Kidney (tissue), 13 donors: ENCODE measurements at regions not wholly inside any gene's neighbourhood (a gene's known extent, or its start where the extent isn't known, plus 50 kb on each side); places are given as distances from the start of the nearest gene placed in this dataset.

Source experiments
- DNase-seq, 5 donors: peaks; one replicate each; pipeline ENCODE4 v3.0.0-alpha.2; 2013 to 2020
- FAIRE-seq: peaks from 2 replicates; lab custom pipeline; 2012; peaks lifted over from hg19 to GRCh38; lab: Jason Lieb, UNC
- H3K27ac ChIP-seq, 2 donors: one replicate each; pipeline ENCODE4 v1.7.0; 2013; ENCODE audit warnings: low read depth in 2 of 2, low read length in 2 of 2, inconsistent platforms in 1 of 2
- H3K27me3 ChIP-seq: one replicate; pipeline ENCODE4 v1.7.1; 2013; ENCODE audit warnings: low read length, inconsistent platforms; ENCODE audit not compliant: control insufficient read depth, insufficient read depth
- H3K36me3 ChIP-seq, 3 donors: one replicate each; pipeline versions ENCODE4 v1.7.0 to v1.7.1; 2013; ENCODE audit warnings: low read length in 3 of 3, control low read depth in 1 of 3, inconsistent platforms in 1 of 3; ENCODE audit not compliant: insufficient read depth in 3 of 3, control insufficient read depth in 2 of 3
- H3K4me1 ChIP-seq, 3 donors: one replicate each; pipeline versions ENCODE4 v1.7.0 to v1.7.1; 2013; ENCODE audit warnings: low read length in 3 of 3, inconsistent platforms in 1 of 3, low read depth in 1 of 3; ENCODE audit not compliant: control insufficient read depth in 2 of 3, insufficient read depth in 2 of 3
- H3K4me3 ChIP-seq, 3 donors: one replicate each; pipeline versions ENCODE4 v1.7.0 to v1.8.1; 2013; ENCODE audit warnings: low read length in 3 of 3, control low read depth in 1 of 3, inconsistent platforms in 1 of 3
- H3K9ac ChIP-seq, 3 donors: one replicate each; pipeline versions ENCODE4 v1.7.0 to v1.7.1; 2013; ENCODE audit warnings: low read length in 3 of 3, control low read depth in 1 of 3, inconsistent platforms in 1 of 3
- H3K9me3 ChIP-seq, 3 donors: one replicate each; pipeline versions ENCODE4 v1.7.0 to v1.7.1; 2013; ENCODE audit warnings: low read length in 3 of 3, control low read depth in 1 of 3, inconsistent platforms in 1 of 3; ENCODE audit not compliant: control insufficient read depth in 2 of 3, insufficient read depth in 1 of 3
- intact Hi-C: fragments of 100-400 bp; cut with DNase I; formaldehyde crosslinking; loops from one replicate; pipeline ENCODE4 v1.11.1; 2022
- TF ChIP-seq, protein P1 (sequence below): IDR thresholded peaks from 3 replicates; pipeline ENCODE4 v1.5.1; 2012; ENCODE audit warnings: mild to moderate bottlenecking, moderate library complexity, borderline replicate concordance; ENCODE audit not compliant: insufficient read depth; ENCODE audit errors: extremely low read depth
- donor health status: control.
- donor health status: control.
- donor health status: control.
- donor health status: control.
- donor health status: control.
- donor health status: DM: yes; HTN: yes; CAD: no.
- donor health status: Normal renal cell carcinoma (clear cell type).

DNA sequence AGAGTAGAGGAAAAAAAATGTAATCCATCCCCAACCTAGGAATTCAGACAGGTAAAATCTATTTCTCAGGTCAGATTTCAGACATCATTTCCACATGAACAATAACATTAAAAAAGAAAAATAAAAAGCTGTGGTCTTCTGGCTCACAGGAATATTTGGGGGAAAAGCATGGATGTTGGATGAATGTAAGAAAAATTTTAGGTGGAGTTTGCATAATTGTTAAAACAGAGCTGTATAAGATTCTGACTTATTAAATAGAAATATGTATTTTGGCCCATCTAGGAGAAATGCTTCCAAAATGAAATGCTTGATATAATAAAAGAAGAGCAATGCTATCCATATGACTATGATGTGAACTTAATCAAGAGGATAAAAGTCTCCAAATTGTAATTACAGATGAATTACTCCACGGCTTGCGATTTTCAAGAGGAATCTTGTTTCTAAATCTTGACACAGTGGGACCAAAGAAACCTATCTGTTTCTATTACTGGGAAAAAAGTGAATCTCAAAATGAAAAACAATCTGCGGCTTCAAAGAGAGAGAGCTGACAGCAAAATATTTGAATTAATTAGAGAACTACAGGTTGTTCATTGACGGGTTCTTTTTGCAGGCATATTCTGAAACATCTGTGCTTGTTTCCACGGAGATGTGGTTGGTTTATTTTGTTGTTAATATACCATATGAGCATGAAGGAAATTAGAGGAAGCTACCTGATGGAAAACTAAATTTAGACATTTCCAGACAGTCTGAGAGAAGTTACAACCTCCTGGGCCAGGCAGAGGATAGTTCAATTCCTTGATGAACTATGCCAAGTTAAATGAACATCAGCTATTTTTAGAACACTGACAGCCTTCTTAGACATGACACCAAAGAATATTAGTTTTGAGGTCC lies 468.7 kb downstream of the PID1 start:
- H3K27ac ChIP-seq: no peak overlapping the region
- no peak for DNase-seq
- intact Hi-C loops: no loop called here

DNA sequence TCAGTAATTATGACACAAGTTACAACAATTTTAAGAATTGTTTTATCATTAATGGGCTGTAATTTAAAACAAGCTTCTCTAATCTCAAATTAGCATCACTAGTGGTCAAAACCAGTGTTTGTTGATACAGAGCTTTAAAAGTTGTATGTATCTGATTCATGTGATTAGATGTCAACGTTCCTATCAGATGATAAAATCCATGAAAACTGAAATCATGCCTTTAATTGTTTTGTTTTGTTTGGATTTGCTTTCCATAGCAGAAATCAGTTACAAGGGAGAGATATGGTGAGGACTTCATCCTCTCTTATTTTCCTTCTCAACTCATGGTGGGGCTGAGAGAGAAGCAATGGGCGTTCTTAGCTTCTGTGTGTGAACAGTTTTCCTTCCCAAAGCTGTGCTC lies 469.6 kb downstream of the PID1 start:
- Histone ChIP-seq H3K27me3 (no peaks in the 10 kb centered on the region), H3K9ac (no peak overlapping the region), H3K4me3 (no peak overlapping the region), H3K36me3 (no peaks in the 10 kb centered on the region), H3K9me3 (no peaks in the 10 kb centered on the region), H3K4me1 (peaks cover 0 to 4% (median 2%) of the 10 kb centered on the region in 3 donors), H3K27ac (no peak overlapping the region)
- DNase-seq: peak in 1 of 5 donors; percentile 9
- no peak for FAIRE-seq
- intact Hi-C loops: no loop called here
- TF ChIP-seq, protein P1, sequence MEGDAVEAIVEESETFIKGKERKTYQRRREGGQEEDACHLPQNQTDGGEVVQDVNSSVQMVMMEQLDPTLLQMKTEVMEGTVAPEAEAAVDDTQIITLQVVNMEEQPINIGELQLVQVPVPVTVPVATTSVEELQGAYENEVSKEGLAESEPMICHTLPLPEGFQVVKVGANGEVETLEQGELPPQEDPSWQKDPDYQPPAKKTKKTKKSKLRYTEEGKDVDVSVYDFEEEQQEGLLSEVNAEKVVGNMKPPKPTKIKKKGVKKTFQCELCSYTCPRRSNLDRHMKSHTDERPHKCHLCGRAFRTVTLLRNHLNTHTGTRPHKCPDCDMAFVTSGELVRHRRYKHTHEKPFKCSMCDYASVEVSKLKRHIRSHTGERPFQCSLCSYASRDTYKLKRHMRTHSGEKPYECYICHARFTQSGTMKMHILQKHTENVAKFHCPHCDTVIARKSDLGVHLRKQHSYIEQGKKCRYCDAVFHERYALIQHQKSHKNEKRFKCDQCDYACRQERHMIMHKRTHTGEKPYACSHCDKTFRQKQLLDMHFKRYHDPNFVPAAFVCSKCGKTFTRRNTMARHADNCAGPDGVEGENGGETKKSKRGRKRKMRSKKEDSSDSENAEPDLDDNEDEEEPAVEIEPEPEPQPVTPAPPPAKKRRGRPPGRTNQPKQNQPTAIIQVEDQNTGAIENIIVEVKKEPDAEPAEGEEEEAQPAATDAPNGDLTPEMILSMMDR: no peak

More for the DNA sequence above, 468.7 kb downstream of the PID1 start:
- no peaks in the 10 kb centered on the region for H3K36me3 ChIP-seq
- H3K4me3 ChIP-seq: no peak overlapping the region
- H3K9me3 ChIP-seq: no peaks in the 10 kb centered on the region
- H3K9ac ChIP-seq: no peak overlapping the region
- H3K27me3 ChIP-seq: no peaks in the 10 kb centered on the region
- FAIRE-seq: no peak
- H3K4me1 ChIP-seq: peaks cover 0 to 4% (median 2%) of the 10 kb centered on the region in 3 donors
- TF ChIP-seq, protein P1: no peak

DNA sequence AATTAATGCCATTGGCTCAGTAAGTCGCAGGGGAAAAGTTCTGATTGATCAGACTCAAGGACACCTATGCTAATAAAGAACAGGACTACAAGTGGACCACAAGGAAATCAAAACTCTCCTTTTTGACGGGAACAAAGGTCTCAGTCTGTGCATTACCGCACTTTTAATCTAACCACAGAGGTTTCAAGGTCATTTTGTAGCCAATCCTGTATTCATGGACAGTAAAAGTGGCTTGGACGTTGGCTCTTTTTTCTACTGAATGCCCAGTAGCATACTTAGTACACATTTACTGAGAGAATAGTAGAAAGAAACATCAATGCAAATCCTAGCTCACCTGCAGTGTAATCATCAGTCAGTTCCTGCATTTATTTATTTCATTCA lies 471.9 kb downstream of the PID1 start:
- FAIRE-seq: no peak
- H3K36me3 ChIP-seq: no peaks in the 10 kb centered on the region
- no peak for DNase-seq
- intact Hi-C loops: no loop called here
- TF ChIP-seq, protein P1: no peak
- H3K9me3 ChIP-seq: no peaks in the 10 kb centered on the region
- peaks cover 0 to 4% (median 2%) of the 10 kb centered on the region in 3 donors for H3K4me1 ChIP-seq
- H3K9ac ChIP-seq: no peak overlapping the region
- no peak overlapping the region for H3K4me3 ChIP-seq
- H3K27ac ChIP-seq: no peak overlapping the region
- H3K27me3 ChIP-seq: no peaks in the 10 kb centered on the region
